ENCODE measurements at regions not wholly inside any gene's neighbourhood (a gene's known extent, or its start where the extent isn't known, plus 50 kb on each side); places are given as distances from the start of the nearest gene placed in this dataset.

DNA sequence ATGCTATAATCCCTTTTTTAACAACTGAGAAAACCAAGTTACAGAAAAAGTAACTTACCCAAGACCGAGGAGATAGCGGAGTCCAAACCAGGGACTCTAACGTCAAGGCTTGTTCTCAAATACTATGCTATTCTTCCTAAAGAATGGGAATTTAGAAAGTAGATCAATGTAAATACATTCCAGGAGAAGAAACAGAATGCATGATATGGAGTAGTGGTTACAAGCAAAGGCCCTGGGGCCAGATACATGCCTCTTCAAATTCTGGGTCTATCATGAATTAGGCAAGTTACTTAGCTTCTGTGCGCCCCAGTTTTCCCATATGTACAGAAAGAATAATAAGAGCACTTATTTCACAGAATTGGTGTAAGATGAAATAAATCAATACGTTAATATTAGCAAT, 102.0 kb upstream of the CHMP2B start:
- no peak for TF ChIP-seq ZBTB17 (CRISPR knock-in tag; IDR thresholded peaks at IDR 0.05)
- no peak for TF ChIP-seq PHF20 (IDR thresholded peaks at IDR 0.05; ENCODE audit: partially characterized antibody)
- TF ChIP-seq, protein P1, sequence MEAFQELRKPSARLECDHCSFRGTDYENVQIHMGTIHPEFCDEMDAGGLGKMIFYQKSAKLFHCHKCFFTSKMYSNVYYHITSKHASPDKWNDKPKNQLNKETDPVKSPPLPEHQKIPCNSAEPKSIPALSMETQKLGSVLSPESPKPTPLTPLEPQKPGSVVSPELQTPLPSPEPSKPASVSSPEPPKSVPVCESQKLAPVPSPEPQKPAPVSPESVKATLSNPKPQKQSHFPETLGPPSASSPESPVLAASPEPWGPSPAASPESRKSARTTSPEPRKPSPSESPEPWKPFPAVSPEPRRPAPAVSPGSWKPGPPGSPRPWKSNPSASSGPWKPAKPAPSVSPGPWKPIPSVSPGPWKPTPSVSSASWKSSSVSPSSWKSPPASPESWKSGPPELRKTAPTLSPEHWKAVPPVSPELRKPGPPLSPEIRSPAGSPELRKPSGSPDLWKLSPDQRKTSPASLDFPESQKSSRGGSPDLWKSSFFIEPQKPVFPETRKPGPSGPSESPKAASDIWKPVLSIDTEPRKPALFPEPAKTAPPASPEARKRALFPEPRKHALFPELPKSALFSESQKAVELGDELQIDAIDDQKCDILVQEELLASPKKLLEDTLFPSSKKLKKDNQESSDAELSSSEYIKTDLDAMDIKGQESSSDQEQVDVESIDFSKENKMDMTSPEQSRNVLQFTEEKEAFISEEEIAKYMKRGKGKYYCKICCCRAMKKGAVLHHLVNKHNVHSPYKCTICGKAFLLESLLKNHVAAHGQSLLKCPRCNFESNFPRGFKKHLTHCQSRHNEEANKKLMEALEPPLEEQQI (IDR thresholded peaks at IDR 0.05) = no peak

Measured in K562 (cell line).